Panc1 (cell line): ENCODE measurements at regions not wholly inside any gene's neighbourhood (a gene's known extent, or its start where the extent isn't known, plus 50 kb on each side); places are given as distances from the start of the nearest gene placed in this dataset.

Experiments used
- ATAC-seq: fragments of 200-7000 bp; cut with Tn5 transposase; 2 replicates; pipeline ENCODE4 v1.9.1; 2020; ENCODE audit warnings: mild to moderate bottlenecking, moderate library complexity
- BruUV-seq: library from RNA; stranded (reverse); fragments of 400-500 nt; replicated peaks from 2 replicates; lab custom pipeline; 2021; lab: Mats Ljungman, UMichigan
- CTCF ChIA-PET: fragments of 300-600 bp; sonication (Branson Sonifier 250); formaldehyde crosslinking; loops from one replicate; lab custom pipeline; 2022; ENCODE audit warnings: antibody characterized with exemption; lab: Charles Lee
- POLR2A ChIA-PET: fragments of 300-600 bp; sonication (Branson Sonifier 250); formaldehyde crosslinking; loops from one replicate; lab custom pipeline; 2022; ENCODE audit warnings: antibody characterized with exemption; lab: Charles Lee
- DNase-seq: peaks from one replicate; pipeline ENCODE4 v3.0.0-alpha.2; 2010; ENCODE audit warnings: low read depth, low spot score
- H3K27ac ChIP-seq: 2 replicates; pipeline ENCODE4 v1.5.1; 2011; ENCODE audit warnings: mild to moderate bottlenecking, low read length, inconsistent platforms
- H3K27me3 ChIP-seq: fragments of 200-500 bp; sonication (Bioruptor generic); 2 replicates; pipeline ENCODE4 v1.6.0; 2014; ENCODE audit warnings: low read length, inconsistent platforms; ENCODE audit not compliant: control insufficient read depth, insufficient read depth
- H3K36me3 ChIP-seq: fragments of 200-500 bp; sonication (Bioruptor generic); 2 replicates; pipeline ENCODE4 v1.5.1; 2014; ENCODE audit warnings: inconsistent platforms, mild to moderate bottlenecking, low read length, moderate library complexity; ENCODE audit not compliant: control insufficient read depth, insufficient read depth
- H3K4me1 ChIP-seq: 2 replicates; pipeline ENCODE4 v1.5.1; 2011; ENCODE audit warnings: inconsistent platforms, mild to moderate bottlenecking, low read length, moderate library complexity; ENCODE audit not compliant: control insufficient read depth, insufficient read depth
- H3K4me3 ChIP-seq, 2 experiments: 2 replicates each; pipeline ENCODE4 v1.5.1; 2011 to 2012; ENCODE audit warnings: low read depth in 2 of 2, low read length in 2 of 2, mild to moderate bottlenecking in 2 of 2, inconsistent platforms in 1 of 2, moderate library complexity in 1 of 2
- H3K9me3 ChIP-seq: fragments of 200-500 bp; sonication (Bioruptor generic); 2 replicates; pipeline ENCODE4 v1.5.1; 2014; ENCODE audit warnings: low read depth, mild to moderate bottlenecking, inconsistent platforms, low read length, moderate library complexity; ENCODE audit not compliant: control insufficient read depth, insufficient read depth
- POLR2AphosphoS5 ChIP-seq: IDR thresholded peaks from 2 replicates; pipeline ENCODE4 v1.6.1; 2012; ENCODE audit warnings: mild to moderate bottlenecking, low read depth, low read length, moderate library complexity
- REST ChIP-seq, 2 experiments: IDR thresholded peaks; 2 replicates each; pipeline ENCODE4 v1.6.1; 2011 to 2012; ENCODE audit warnings: low read depth in 2 of 2, control low read depth in 1 of 2, low read length in 1 of 2, mild to moderate bottlenecking in 1 of 2, moderate library complexity in 1 of 2; ENCODE audit not compliant: insufficient read depth in 1 of 2
- SIN3A ChIP-seq: IDR thresholded peaks from 2 replicates; pipeline ENCODE4 v1.6.1; 2012; ENCODE audit warnings: low read depth, mild to moderate bottlenecking, low read length, moderate library complexity, borderline replicate concordance; ENCODE audit not compliant: insufficient read depth
- TCF7L2 ChIP-seq: IDR thresholded peaks from 2 replicates; pipeline ENCODE4 v1.6.1; 2011; ENCODE audit warnings: mild to moderate bottlenecking, low read depth, low read length, inconsistent platforms
- in situ Hi-C: cut with HindIII; loops from 2 replicates; pipeline ENCODE4 v1.10.0; 2016; ENCODE audit warnings: low sequenced_read_pairs, low pct_unique_long_range_greater_than_20kb
- intact Hi-C: fragments of 100-400 bp; cut with micrococcal nuclease; formaldehyde crosslinking; loops from one replicate; pipeline ENCODE4 v1.10.0; 2022; ENCODE audit not compliant: unreplicated experiment
- TF ChIP-seq, protein P1 (sequence below): fragments of 450-650 bp; IDR thresholded peaks from 2 replicates; pipeline ENCODE4 v1.5.1; 2017; ENCODE audit warnings: mild to moderate bottlenecking

- H3K4me3 ChIP-seq = no peak overlapping the region
- in situ Hi-C loops = no loop called here
- H3K27me3 ChIP-seq = no peaks in the 10 kb centered on the region
- no peak for ATAC-seq
- ChIA-PET CTCF (no interaction called here), POLR2A (no interaction called here)
- H3K4me1 ChIP-seq = no peaks in the 10 kb centered on the region
- BruUV-seq = no TSS peak
- DNase-seq = no peak
- no peaks in the 10 kb centered on the region for H3K36me3 ChIP-seq
- H3K9me3 ChIP-seq = no peaks in the 10 kb centered on the region
- intact Hi-C loops = no loop called here
- TF ChIP-seq POLR2AphosphoS5 (no peak), TCF7L2 (no peak), SIN3A (no peak), REST (IDR thresholded peaks at IDR 0.05; ENCODE audit: insufficient read depth in 1 of 2, low read depth in 2 of 2, low read length in 1 of 2) (no peak)
- TF ChIP-seq, protein P1, sequence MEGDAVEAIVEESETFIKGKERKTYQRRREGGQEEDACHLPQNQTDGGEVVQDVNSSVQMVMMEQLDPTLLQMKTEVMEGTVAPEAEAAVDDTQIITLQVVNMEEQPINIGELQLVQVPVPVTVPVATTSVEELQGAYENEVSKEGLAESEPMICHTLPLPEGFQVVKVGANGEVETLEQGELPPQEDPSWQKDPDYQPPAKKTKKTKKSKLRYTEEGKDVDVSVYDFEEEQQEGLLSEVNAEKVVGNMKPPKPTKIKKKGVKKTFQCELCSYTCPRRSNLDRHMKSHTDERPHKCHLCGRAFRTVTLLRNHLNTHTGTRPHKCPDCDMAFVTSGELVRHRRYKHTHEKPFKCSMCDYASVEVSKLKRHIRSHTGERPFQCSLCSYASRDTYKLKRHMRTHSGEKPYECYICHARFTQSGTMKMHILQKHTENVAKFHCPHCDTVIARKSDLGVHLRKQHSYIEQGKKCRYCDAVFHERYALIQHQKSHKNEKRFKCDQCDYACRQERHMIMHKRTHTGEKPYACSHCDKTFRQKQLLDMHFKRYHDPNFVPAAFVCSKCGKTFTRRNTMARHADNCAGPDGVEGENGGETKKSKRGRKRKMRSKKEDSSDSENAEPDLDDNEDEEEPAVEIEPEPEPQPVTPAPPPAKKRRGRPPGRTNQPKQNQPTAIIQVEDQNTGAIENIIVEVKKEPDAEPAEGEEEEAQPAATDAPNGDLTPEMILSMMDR = no peak
- H3K27ac ChIP-seq = no peak overlapping the region
Measured at GRCh38 chr7:9189703-9190102, 756.3 kb downstream of the NXPH1 start.

- ATAC-seq (no peak), DNase-seq (no peak)
- Histone ChIP-seq H3K36me3 (no peaks in the 10 kb centered on the region), H3K9me3 (no peaks in the 10 kb centered on the region; the same call in none of the 2 replicates), H3K27me3 (no peaks in the 10 kb centered on the region), H3K27ac (no peak overlapping the region), H3K4me3 (no peak overlapping the region), H3K4me1 (no peaks in the 10 kb centered on the region)
- BruUV-seq = no TSS peak
- ChIA-PET POLR2A (interaction anchor here (0.7 kb wide), 1 partner anchor 731 kb away, joined by 11 read pairs; no protein-coding TSS in a partner anchor), CTCF (no interaction called here)
- intact Hi-C loops (no loop called here), in situ Hi-C loops (no loop called here)
- TF ChIP-seq REST (IDR thresholded peaks at IDR 0.05; ENCODE audit: insufficient read depth in 1 of 2, low read depth in 2 of 2, low read length in 1 of 2) (no peak), POLR2AphosphoS5 (no peak)
Measured at GRCh38 chr7:9192969-9193368, 759.6 kb downstream of the NXPH1 start.
